ENCODE measurements at regions not wholly inside any gene's neighbourhood (a gene's known extent, or its start where the extent isn't known, plus 50 kb on each side); places are given as distances from the start of the nearest gene placed in this dataset.
"Not testable (repeated sequence)": the region's sequence is repeated elsewhere in the genome, so short reads cannot be mapped to it uniquely, and the experiment has no call there.

- FAIRE-seq, result no peak
- DNase-seq (ENCODE audit: insufficient read length, low spot score), result no peak
- TF ChIP-seq POLR2AphosphoS5 (IDR thresholded peaks at IDR 0.05; ENCODE audit: low read depth, low read length) (no peak), PAX5 (IDR thresholded peaks at IDR 0.05; ENCODE audit: insufficient read depth, low read length, severe bottlenecking) (no peak), SPI1 (IDR thresholded peaks at IDR 0.05; ENCODE audit: low read depth, low read length) (no peak), TAF1 (IDR thresholded peaks at IDR 0.05; ENCODE audit: low read depth, low read length) (no peak), POU2F2 (IDR thresholded peaks at IDR 0.05; ENCODE audit: low read depth, low read length) (no peak), POLR2A (IDR thresholded peaks at IDR 0.05; ENCODE audit: low read depth, low read length) (no peak)
Observed at GRCh38 chr7:15000157-15000556, 97.6 kb upstream of the DGKB start.

GRCh38 chr7:14999331-14999730 is 96.8 kb upstream of the DGKB start:
- DNase-seq (ENCODE audit: insufficient read length, low spot score) (no peak), FAIRE-seq (no peak)
- TF ChIP-seq TAF1 (IDR thresholded peaks at IDR 0.05; ENCODE audit: low read depth, low read length), result no peak
- TF ChIP-seq POU2F2 (IDR thresholded peaks at IDR 0.05; ENCODE audit: low read depth, low read length), result no peak
- no peak for TF ChIP-seq POLR2A (IDR thresholded peaks at IDR 0.05; ENCODE audit: low read depth, low read length)
- TF ChIP-seq PAX5 (IDR thresholded peaks at IDR 0.05; ENCODE audit: insufficient read depth, low read length, severe bottlenecking), result no peak
- no peak for TF ChIP-seq POLR2AphosphoS5 (IDR thresholded peaks at IDR 0.05; ENCODE audit: low read depth, low read length)
- TF ChIP-seq SPI1 (IDR thresholded peaks at IDR 0.05; ENCODE audit: low read depth, low read length), result no peak

GRCh38 chr7:14995774-14996173 is 93.2 kb upstream of the DGKB start:
- no peak for TF ChIP-seq SPI1 (IDR thresholded peaks at IDR 0.05; ENCODE audit: low read depth, low read length)
- no peak for TF ChIP-seq POLR2AphosphoS5 (IDR thresholded peaks at IDR 0.05; ENCODE audit: low read depth, low read length)
- no peak for TF ChIP-seq POU2F2 (IDR thresholded peaks at IDR 0.05; ENCODE audit: low read depth, low read length)
- no peak for TF ChIP-seq POLR2A (IDR thresholded peaks at IDR 0.05; ENCODE audit: low read depth, low read length)
- no peak for TF ChIP-seq TAF1 (IDR thresholded peaks at IDR 0.05; ENCODE audit: low read depth, low read length)
- TF ChIP-seq PAX5 (IDR thresholded peaks at IDR 0.05; ENCODE audit: insufficient read depth, low read length, severe bottlenecking), result no peak
- DNase-seq (ENCODE audit: insufficient read length, low spot score) (no peak), FAIRE-seq (no peak)

DNA sequence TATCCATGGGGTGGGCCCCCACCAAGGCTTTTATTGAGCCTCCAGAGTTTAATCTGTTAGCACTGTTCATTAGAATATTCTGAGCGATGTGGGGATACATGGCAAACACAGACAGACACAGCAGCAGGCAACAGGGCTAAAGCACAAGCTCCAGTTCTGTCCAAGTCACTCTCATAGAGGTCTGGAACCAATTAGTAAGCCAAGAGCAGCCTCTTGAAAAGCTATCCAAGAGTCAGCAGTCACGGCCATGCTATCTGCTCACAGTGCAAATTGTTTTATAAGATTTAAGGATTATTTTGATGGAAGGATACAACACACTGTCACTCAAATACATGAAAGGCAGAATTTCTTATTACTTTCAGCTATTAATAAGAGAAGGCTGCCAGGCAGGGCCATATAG is 86.4 kb upstream of the DGKB start:
- no peak for DNase-seq (ENCODE audit: insufficient read length, low spot score)
- TF ChIP-seq TAF1 (IDR thresholded peaks at IDR 0.05; ENCODE audit: low read depth, low read length), result no peak
- TF ChIP-seq POLR2AphosphoS5 (IDR thresholded peaks at IDR 0.05; ENCODE audit: low read depth, low read length), result no peak
- no peak for TF ChIP-seq POU2F2 (IDR thresholded peaks at IDR 0.05; ENCODE audit: low read depth, low read length)
- no peak for TF ChIP-seq PAX5 (IDR thresholded peaks at IDR 0.05; ENCODE audit: insufficient read depth, low read length, severe bottlenecking)
- TF ChIP-seq POLR2A (IDR thresholded peaks at IDR 0.05; ENCODE audit: low read depth, low read length), result no peak
- TF ChIP-seq SPI1 (IDR thresholded peaks at IDR 0.05; ENCODE audit: low read depth, low read length), result no peak
- no peak for FAIRE-seq

DNA sequence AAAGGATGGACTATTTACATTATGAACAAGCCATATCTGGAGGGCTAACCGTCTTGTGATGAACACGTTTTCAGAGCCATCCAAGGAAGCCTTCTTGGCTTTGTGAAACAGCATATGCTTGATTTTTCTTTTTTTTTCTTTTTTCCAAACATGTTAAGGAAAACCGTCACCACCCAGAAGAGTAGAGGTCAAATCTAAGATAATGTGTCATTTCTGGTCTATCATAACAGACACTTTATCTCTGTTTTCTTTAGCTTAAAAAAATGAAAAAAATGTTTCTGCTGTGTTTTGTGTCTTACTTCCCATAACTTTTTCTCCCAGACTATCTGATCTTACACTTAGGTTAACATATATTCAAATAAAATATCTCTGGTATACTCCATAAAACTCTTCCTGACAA is 76.1 kb upstream of the DGKB start:
- FAIRE-seq (no peak), DNase-seq (ENCODE audit: insufficient read length, low spot score) (no peak)
- TF ChIP-seq POU2F2 (IDR thresholded peaks at IDR 0.05; ENCODE audit: low read depth, low read length) (no peak), PAX5 (IDR thresholded peaks at IDR 0.05; ENCODE audit: insufficient read depth, low read length, severe bottlenecking) (no peak)

GRCh38 chr7:14974688-14975087 is 72.1 kb upstream of the DGKB start:
- no peak for TF ChIP-seq POU2F2 (IDR thresholded peaks at IDR 0.05; ENCODE audit: low read depth, low read length)
- TF ChIP-seq SPI1 (IDR thresholded peaks at IDR 0.05; ENCODE audit: low read depth, low read length), result no peak
- TF ChIP-seq PAX5 (IDR thresholded peaks at IDR 0.05; ENCODE audit: insufficient read depth, low read length, severe bottlenecking), result no peak
- no peak for TF ChIP-seq TAF1 (IDR thresholded peaks at IDR 0.05; ENCODE audit: low read depth, low read length)
- no peak for TF ChIP-seq POLR2A (IDR thresholded peaks at IDR 0.05; ENCODE audit: low read depth, low read length)
- TF ChIP-seq POLR2AphosphoS5 (IDR thresholded peaks at IDR 0.05; ENCODE audit: low read depth, low read length), result no peak
- no peak for FAIRE-seq
- DNase-seq (ENCODE audit: insufficient read length, low spot score), result no peak

DNA sequence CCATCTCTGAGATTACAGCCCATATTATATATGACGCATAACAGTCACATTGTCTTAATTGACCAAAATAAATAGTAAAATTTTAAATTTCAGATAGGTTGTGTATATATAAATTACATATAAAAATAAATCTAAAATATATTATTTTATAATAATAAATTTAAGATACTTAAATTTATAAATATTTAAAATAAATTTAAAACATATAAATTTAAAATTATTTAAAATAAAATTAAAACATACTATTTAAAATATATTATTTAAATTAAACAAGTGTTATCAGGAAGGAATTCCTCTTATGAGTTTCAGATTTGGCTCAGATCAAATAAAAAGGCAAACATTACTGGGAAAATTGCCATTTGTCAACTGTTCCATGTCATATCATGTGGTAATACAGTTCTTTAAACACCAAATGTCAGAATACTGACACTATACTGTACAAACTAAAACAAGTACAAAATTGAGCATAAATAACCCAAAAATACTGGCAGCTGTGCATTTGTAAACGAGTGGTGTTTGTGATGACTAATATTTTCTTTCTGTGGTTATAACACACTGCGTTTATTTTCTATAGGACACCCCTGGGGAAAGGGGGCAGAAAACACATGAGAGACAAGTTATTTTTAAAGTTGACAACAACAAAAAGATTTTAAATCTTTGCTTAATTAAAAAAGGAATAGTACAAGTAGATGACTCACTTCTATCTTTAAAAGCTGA is 71.3 kb upstream of the DGKB start:
- no peak for FAIRE-seq
- DNase-seq (ENCODE audit: insufficient read length, low spot score), result no peak
- no peak for TF ChIP-seq POU2F2 (IDR thresholded peaks at IDR 0.05; ENCODE audit: low read depth, low read length)
- TF ChIP-seq TAF1 (IDR thresholded peaks at IDR 0.05; ENCODE audit: low read depth, low read length), result no peak
- TF ChIP-seq SPI1 (IDR thresholded peaks at IDR 0.05; ENCODE audit: low read depth, low read length), result no peak
- TF ChIP-seq PAX5 (IDR thresholded peaks at IDR 0.05; ENCODE audit: insufficient read depth, low read length, severe bottlenecking), result no peak
- no peak for TF ChIP-seq POLR2A (IDR thresholded peaks at IDR 0.05; ENCODE audit: low read depth, low read length)
- no peak for TF ChIP-seq POLR2AphosphoS5 (IDR thresholded peaks at IDR 0.05; ENCODE audit: low read depth, low read length)

GRCh38 chr7:14971678-14972077 is 69.1 kb upstream of the DGKB start:
- DNase-seq (ENCODE audit: insufficient read length, low spot score); FAIRE-seq: not testable (repeated sequence)

DNA sequence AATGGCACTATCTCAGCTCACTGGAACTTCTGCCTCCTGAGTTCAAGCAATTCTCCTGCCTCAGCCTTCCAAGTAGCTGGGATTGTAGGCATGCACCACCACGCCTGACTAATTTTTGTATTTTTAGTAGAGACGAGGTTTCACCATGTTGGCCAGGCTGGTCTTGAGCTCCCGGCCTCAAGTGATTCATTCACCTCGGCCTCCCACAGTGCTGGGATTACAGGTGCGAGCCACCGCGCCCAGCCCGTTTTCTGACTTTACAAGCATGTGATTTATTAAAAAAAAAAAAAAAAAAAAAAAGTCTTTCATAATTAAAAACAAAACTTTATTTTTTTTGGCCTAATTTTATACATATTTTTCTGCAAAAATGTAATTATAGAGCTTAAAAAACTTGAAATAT is 64.8 kb upstream of the DGKB start:
- FAIRE-seq; DNase-seq (ENCODE audit: insufficient read length, low spot score): not testable (repeated sequence)

GRCh38 chr7:14962778-14963177 is 60.2 kb upstream of the DGKB start:
- DNase-seq (ENCODE audit: insufficient read length, low spot score) (no peak), FAIRE-seq (no peak)
- no peak for TF ChIP-seq SPI1 (IDR thresholded peaks at IDR 0.05; ENCODE audit: low read depth, low read length)
- no peak for TF ChIP-seq POU2F2 (IDR thresholded peaks at IDR 0.05; ENCODE audit: low read depth, low read length)
- TF ChIP-seq POLR2AphosphoS5 (IDR thresholded peaks at IDR 0.05; ENCODE audit: low read depth, low read length), result no peak
- TF ChIP-seq TAF1 (IDR thresholded peaks at IDR 0.05; ENCODE audit: low read depth, low read length), result no peak
- no peak for TF ChIP-seq POLR2A (IDR thresholded peaks at IDR 0.05; ENCODE audit: low read depth, low read length)

DNA sequence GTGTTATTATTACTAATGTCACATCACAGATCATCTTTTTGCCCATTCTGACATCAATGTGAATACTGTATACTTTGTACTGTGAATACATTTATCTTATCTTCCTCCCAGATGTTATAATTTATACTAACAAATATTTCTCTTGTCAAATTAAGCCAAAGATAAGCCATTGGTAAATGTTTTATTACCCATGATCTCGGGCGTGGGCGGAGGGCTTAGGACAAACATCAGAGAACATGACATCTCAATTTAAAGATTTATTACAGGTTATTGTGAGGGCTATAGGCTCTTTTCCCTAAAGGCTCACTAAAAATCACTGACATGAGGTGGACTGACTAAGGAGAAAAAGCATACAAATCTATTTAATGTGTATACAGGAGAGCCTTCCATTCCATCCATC is 58.2 kb upstream of the DGKB start:
- FAIRE-seq (no peak), DNase-seq (ENCODE audit: insufficient read length, low spot score) (no peak)
- TF ChIP-seq POU2F2 (IDR thresholded peaks at IDR 0.05; ENCODE audit: low read depth, low read length) (no peak), PAX5 (IDR thresholded peaks at IDR 0.05; ENCODE audit: insufficient read depth, low read length, severe bottlenecking) (no peak), POLR2AphosphoS5 (IDR thresholded peaks at IDR 0.05; ENCODE audit: low read depth, low read length) (no peak), SPI1 (IDR thresholded peaks at IDR 0.05; ENCODE audit: low read depth, low read length) (no peak), POLR2A (IDR thresholded peaks at IDR 0.05; ENCODE audit: low read depth, low read length) (no peak), TAF1 (IDR thresholded peaks at IDR 0.05; ENCODE audit: low read depth, low read length) (no peak)

Measured in GM12891 (cell line).